Activated naive CD8-positive, alpha-beta T cell treated with anti-CD3 and anti-CD28 coated beads for 36 hours (primary cell): ENCODE measurements at regions not wholly inside any gene's neighbourhood (a gene's known extent, or its start where the extent isn't known, plus 50 kb on each side); places are given as distances from the start of the nearest gene placed in this dataset.

Experiments
- DNase-seq: peaks from one replicate; pipeline ENCODE4 v3.0.0; 2021
- H3K27ac Mint-ChIP-seq: one replicate; pipeline ENCODE4 v1.8.0; 2022; ENCODE audit warnings: mild to moderate bottlenecking, moderate library complexity, mixed read lengths
- H3K27me3 Mint-ChIP-seq: one replicate; pipeline ENCODE4 v1.8.0; 2022; ENCODE audit warnings: mild to moderate bottlenecking, mixed read lengths
- H3K36me3 Mint-ChIP-seq: one replicate; pipeline ENCODE4 v1.8.0; 2021; ENCODE audit warnings: mild to moderate bottlenecking, mixed read lengths
- H3K4me1 Mint-ChIP-seq: one replicate; pipeline ENCODE4 v1.8.0; 2021; ENCODE audit warnings: mixed read lengths
- H3K4me3 Mint-ChIP-seq: one replicate; pipeline ENCODE4 v1.8.0; 2022; ENCODE audit warnings: mild to moderate bottlenecking, moderate library complexity, mixed read lengths
- H3K9me3 Mint-ChIP-seq: one replicate; pipeline ENCODE4 v1.8.0; 2022; ENCODE audit warnings: mixed read lengths

DNA sequence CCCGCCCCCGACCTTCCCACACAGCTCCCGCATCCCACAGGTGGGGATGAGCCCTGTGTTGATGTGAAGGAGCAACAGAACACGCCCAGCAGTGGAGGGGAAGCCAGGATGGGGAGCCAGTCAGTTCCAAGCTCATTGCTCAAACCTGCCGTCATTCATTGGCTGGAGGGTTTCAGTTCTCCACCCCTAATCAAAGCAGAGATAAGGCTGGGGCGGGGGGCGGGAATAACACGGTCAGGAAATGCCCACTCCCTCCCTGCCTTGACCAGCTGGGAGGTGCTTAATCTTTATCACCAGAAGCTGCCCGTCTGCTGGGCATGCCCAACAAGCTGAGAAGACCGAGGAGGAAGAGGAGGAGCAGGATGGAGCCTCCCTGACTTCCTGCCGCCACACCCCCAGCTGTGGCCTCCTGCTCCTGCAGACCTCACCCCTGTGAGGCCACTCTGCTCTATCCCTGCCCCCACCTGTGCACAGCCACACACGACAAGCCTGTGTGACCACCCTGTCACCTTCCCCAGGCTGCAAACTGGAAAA, 265.1 kb downstream of the ZEB1 start:
- no peak overlapping the region for H3K27ac Mint-ChIP-seq
- no peak overlapping the region for H3K4me3 Mint-ChIP-seq
- DNase-seq, result no peak
- H3K27me3 Mint-ChIP-seq, result peaks cover 35% of the 10 kb centered on the region
- no peaks in the 10 kb centered on the region for H3K36me3 Mint-ChIP-seq
- peaks cover 11% of the 10 kb centered on the region for H3K4me1 Mint-ChIP-seq
- no peaks in the 10 kb centered on the region for H3K9me3 Mint-ChIP-seq

DNA sequence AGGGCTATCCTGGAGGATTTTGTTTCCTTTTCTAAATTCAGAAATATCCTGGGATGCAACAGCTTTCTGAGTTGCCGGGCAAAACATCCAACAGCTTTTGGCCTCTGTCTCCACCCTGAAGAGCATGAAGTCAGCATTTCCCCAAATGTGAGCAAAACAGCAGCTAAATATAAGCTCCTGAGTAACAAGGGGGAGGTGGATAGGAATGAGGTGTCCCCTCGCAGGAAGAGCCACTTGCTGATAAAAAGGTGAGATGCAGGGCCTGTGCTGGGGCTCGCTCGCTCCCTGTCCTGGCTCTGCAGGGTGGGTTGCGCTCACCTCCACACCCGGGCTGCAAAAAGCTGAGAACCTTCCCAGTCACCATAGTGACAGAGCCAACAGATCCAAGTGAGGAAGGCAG, 264.3 kb downstream of the ZEB1 start:
- Mint-ChIP-seq H3K4me1 (peaks cover 18% of the 10 kb centered on the region), H3K4me3 (no peak overlapping the region), H3K27me3 (peaks cover 34% of the 10 kb centered on the region), H3K9me3 (no peaks in the 10 kb centered on the region), H3K27ac (no peak overlapping the region), H3K36me3 (no peaks in the 10 kb centered on the region)
- no peak for DNase-seq

DNA sequence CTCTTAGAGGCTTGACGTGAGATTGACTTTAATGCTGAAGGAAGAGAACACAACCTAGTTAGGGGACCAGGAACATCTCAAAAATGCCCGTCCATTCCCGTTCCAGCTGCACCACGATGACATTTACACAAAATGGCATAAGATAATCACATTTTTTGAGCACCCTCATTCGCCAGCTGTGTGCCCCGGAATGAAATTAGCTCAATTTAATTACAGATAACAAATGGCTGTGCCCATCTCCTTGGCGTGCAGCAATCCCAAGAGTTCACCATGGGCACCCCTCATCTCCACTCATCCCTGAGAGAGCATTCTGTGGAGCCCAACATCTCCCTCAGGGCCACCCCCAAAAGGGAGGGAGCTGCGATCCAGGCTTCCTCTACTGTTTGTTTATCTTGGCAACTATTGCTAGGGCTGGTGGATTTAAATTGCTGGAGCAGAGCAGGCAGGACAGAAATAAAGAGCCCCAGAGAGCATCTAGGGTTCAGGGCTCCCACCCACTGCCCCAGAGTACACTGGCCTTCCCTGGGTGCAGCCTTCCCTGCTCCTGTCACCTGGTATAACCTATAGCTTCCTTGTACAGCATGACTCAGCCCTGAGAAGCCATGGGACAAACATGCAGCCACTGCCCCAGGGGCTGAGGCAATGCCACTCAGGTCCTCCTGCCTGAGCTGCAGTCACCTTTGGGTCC, 263.5 kb downstream of the ZEB1 start:
- Mint-ChIP-seq H3K4me1 (peaks cover 19% of the 10 kb centered on the region), H3K27ac (no peak overlapping the region), H3K9me3 (no peaks in the 10 kb centered on the region), H3K4me3 (no peak overlapping the region), H3K36me3 (no peaks in the 10 kb centered on the region), H3K27me3 (peaks cover 27% of the 10 kb centered on the region)
- no peak for DNase-seq

DNA sequence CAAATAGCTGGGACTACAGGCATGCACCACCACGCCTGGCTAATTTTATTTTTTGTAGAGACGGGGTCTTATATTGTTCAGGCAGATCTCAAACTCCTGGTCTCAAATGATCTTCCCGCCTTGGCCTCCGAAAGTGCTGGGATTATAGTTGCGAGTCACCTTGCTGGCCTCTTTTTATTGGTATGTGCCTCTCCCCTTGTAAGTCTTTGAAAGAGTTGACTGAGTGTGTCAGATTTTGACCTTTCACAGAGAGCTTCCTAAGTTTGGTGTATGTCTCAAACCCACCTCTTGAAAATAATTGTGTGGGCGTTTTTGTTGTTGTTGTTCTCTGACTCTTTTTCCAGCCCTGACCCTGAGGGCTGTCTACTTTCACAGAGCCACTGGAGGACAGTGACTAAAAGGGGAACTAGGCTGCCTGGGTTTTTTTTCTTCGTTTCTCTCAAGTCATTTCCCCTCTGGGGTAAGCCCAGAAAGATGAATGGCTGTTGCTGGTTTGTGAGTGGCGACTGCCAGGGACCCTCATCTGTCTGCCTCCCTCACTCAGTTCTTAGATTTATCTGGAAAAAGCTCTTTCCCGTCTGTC, 262.8 kb downstream of the ZEB1 start:
- no peaks in the 10 kb centered on the region for H3K9me3 Mint-ChIP-seq
- DNase-seq, result no peak
- H3K4me1 Mint-ChIP-seq, result peaks cover 16% of the 10 kb centered on the region
- no peak overlapping the region for H3K4me3 Mint-ChIP-seq
- H3K27ac Mint-ChIP-seq, result no peak overlapping the region
- H3K36me3 Mint-ChIP-seq, result no peaks in the 10 kb centered on the region
- H3K27me3 Mint-ChIP-seq, result peaks cover 21% of the 10 kb centered on the region

DNA sequence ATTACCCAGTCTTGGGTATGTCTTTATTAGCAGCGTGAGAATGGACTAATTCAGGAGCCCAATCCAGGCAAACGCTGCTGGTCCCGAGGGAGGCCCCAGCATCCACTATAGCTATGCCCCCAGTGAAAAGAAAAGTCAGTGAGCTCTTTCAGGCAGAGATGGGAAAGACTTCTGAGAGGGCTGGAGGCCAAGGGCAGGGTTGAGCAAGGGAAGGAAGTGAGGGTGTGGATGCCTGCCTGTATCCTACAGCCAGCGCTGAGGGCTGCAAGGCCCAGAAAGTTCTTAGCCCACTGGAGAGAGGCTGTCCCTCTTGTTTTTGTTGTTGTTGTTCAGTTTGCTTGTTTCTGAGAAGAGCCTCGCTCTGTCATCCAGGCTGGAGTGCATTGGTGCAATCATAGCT, 261.6 kb downstream of the ZEB1 start:
- Mint-ChIP-seq H3K36me3 (no peaks in the 10 kb centered on the region), H3K9me3 (peaks cover 2% of the 10 kb centered on the region), H3K4me1 (peaks cover 13% of the 10 kb centered on the region), H3K27me3 (peaks cover 10% of the 10 kb centered on the region), H3K4me3 (no peak overlapping the region), H3K27ac (no peak overlapping the region)
- no peak for DNase-seq
